ENCODE measurements at regions not wholly inside any gene's neighbourhood (a gene's known extent, or its start where the extent isn't known, plus 50 kb on each side); places are given as distances from the start of the nearest gene placed in this dataset.
"Not testable (repeated sequence)": the region's sequence is repeated elsewhere in the genome, so short reads cannot be mapped to it uniquely, and the experiment has no call there.

GRCh38 chr17:16875662-16876061, 96.3 kb downstream of the TNFRSF13B start:
- ChIA-PET CTCF (no interaction called here), POLR2A (ENCODE audit: low non-redundant PET) (no interaction called here)
- no peak for DNase-seq (ENCODE audit: low spot score)
- peak overlapping the region; percentile 51 for H3K27ac ChIP-seq
- no peak for TF ChIP-seq CTCF (conservative IDR thresholded peaks at IDR 0.05; ENCODE audit: low read depth)

GRCh38 chr17:16874216-16874615, 97.7 kb downstream of the TNFRSF13B start:
- POLR2A ChIA-PET (ENCODE audit: low non-redundant PET); H3K27ac ChIP-seq; DNase-seq (ENCODE audit: low spot score): not testable (repeated sequence)
- CTCF ChIA-PET: interaction anchor here (0.7 kb wide), 1 partner anchor 167 kb away, joined by 3 read pairs; no protein-coding TSS in a partner anchor

GRCh38 chr17:16873174-16874035, 98.5 kb downstream of the TNFRSF13B start:
- ChIA-PET CTCF (interaction anchor here (0.7 kb wide), 1 partner anchor 168 kb away, joined by 3 read pairs; no protein-coding TSS in a partner anchor), POLR2A (ENCODE audit: low non-redundant PET) (no interaction called here)
- peak; percentile 56 for DNase-seq (ENCODE audit: low spot score)
- H3K27ac ChIP-seq: no peak overlapping the region
- peak; percentile 59 for TF ChIP-seq CTCF (conservative IDR thresholded peaks at IDR 0.05; ENCODE audit: low read depth)

- H3K27ac ChIP-seq: no peak overlapping the region
- TF ChIP-seq CTCF (conservative IDR thresholded peaks at IDR 0.05; ENCODE audit: low read depth): no peak
- POLR2A ChIA-PET (ENCODE audit: low non-redundant PET): no interaction called here
- CTCF ChIA-PET: no interaction called here
- DNase-seq (ENCODE audit: low spot score): no peak
Measured at GRCh38 chr17:16872351-16873173, 99.4 kb downstream of the TNFRSF13B start.

- DNase-seq (ENCODE audit: low spot score); CTCF ChIA-PET; POLR2A ChIA-PET (ENCODE audit: low non-redundant PET); H3K27ac ChIP-seq: not testable (repeated sequence)
Measured at GRCh38 chr17:16871446-16872190, 100.3 kb downstream of the TNFRSF13B start.

GRCh38 chr17:16870253-16871245, 101.4 kb downstream of the TNFRSF13B start:
- POLR2A ChIA-PET (ENCODE audit: low non-redundant PET): no interaction called here
- CTCF ChIA-PET: no interaction called here

GRCh38 chr17:16869531-16870252, 102.2 kb downstream of the TNFRSF13B start:
- CTCF ChIA-PET: interaction anchor here (0.6 kb wide), 2 partner anchors 8 to 301 kb away, joined by 4 to 7 read pairs; partner anchors contain the start of gene ZNF287
- DNase-seq (ENCODE audit: low spot score); H3K27ac ChIP-seq; POLR2A ChIA-PET (ENCODE audit: low non-redundant PET): not testable (repeated sequence)

More at GRCh38 chr17:16870253-16871245, 101.4 kb downstream of the TNFRSF13B start:
- no peak for DNase-seq (ENCODE audit: low spot score)
- TF ChIP-seq CTCF (conservative IDR thresholded peaks at IDR 0.05; ENCODE audit: low read depth): no peak
- no peak overlapping the region for H3K27ac ChIP-seq

- POLR2A ChIA-PET (ENCODE audit: low non-redundant PET): interaction anchor here (0.6 kb wide), 1 partner anchor 226 kb away, joined by 5 read pairs; no protein-coding TSS in a partner anchor
- CTCF ChIA-PET; H3K27ac ChIP-seq; DNase-seq (ENCODE audit: low spot score): not testable (repeated sequence)
Measured at GRCh38 chr17:16868616-16869015, 103.3 kb downstream of the TNFRSF13B start.

GRCh38 chr17:16867545-16867944, 104.4 kb downstream of the TNFRSF13B start:
- POLR2A ChIA-PET (ENCODE audit: low non-redundant PET); CTCF ChIA-PET; DNase-seq (ENCODE audit: low spot score); H3K27ac ChIP-seq: not testable (repeated sequence)

- POLR2A ChIA-PET (ENCODE audit: low non-redundant PET); H3K27ac ChIP-seq; CTCF ChIA-PET; DNase-seq (ENCODE audit: low spot score): not testable (repeated sequence)
Measured at GRCh38 chr17:16866841-16867240, 105.1 kb downstream of the TNFRSF13B start.

Data from RWPE1 (cell line).